HUES64 (cell line): ENCODE measurements at regions not wholly inside any gene's neighbourhood (a gene's known extent, or its start where the extent isn't known, plus 50 kb on each side); places are given as distances from the start of the nearest gene placed in this dataset.
"Not testable (repeated sequence)": the region's sequence is repeated elsewhere in the genome, so short reads cannot be mapped to it uniquely, and the experiment has no call there.

Source experiments
- H3K27ac ChIP-seq: 2 replicates; pipeline ENCODE4 v1.7.0; 2013; ENCODE audit warnings: low read depth, low read length, inconsistent platforms
- H3K27me3 ChIP-seq: 2 replicates; pipeline ENCODE4 v1.6.1; 2013; ENCODE audit warnings: mild to moderate bottlenecking, low read length; ENCODE audit not compliant: insufficient read depth
- H3K36me3 ChIP-seq: 2 replicates; pipeline ENCODE4 v1.6.1; 2013; ENCODE audit warnings: mild to moderate bottlenecking, low read length; ENCODE audit not compliant: insufficient read depth
- H3K4me1 ChIP-seq: 2 replicates; pipeline ENCODE4 v1.6.1; 2013; ENCODE audit warnings: mild to moderate bottlenecking, low read length, moderate library complexity; ENCODE audit not compliant: insufficient read depth
- H3K4me3 ChIP-seq: 2 replicates; pipeline ENCODE4 v1.5.1; 2013; ENCODE audit warnings: mild to moderate bottlenecking, low read length, moderate library complexity
- H3K9ac ChIP-seq: 2 replicates; pipeline ENCODE4 v1.6.1; 2013; ENCODE audit warnings: mild to moderate bottlenecking, low read depth, low read length
- H3K9me3 ChIP-seq: 2 replicates; pipeline ENCODE4 v1.6.1; 2013; ENCODE audit warnings: low read depth, low read length; ENCODE audit not compliant: insufficient read depth
- WGBS: fragments of 150-250, 120-280 bp; methylation state at CpG from one replicate; pipeline ENCODE4 v1.1.7; 2013; ENCODE audit warnings: missing lambda C conversion rate; 5-methylcytosine and 5-hydroxymethylcytosine counted together

DNA sequence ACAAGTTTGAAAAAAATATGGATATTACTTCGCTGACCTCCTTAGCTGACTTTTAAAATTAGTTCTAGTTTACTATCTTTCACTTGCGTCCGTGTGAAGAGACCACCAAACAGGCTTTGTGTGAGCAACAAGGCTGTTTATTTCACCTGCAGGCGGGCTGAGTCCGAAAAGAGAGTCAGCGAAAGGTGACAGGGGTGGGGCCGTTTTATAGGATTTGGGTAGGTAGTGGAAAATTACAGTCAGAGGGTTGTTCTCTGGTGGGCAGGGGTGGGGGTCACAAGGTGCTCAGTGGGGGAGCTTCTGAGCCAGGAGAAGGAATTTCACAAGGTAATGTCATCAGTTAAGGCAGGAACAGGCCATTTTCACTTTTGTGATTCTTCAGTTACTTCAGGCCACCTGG, 203.7 kb downstream of the POM121L12 start:
- H3K27ac ChIP-seq, H3K9me3 ChIP-seq, H3K9ac ChIP-seq, H3K4me3 ChIP-seq, H3K36me3 ChIP-seq, H3K27me3 ChIP-seq, H3K4me1 ChIP-seq: not testable (repeated sequence)
- WGBS = 64% methylated on average over 7 of the region's 7 CpGs

DNA sequence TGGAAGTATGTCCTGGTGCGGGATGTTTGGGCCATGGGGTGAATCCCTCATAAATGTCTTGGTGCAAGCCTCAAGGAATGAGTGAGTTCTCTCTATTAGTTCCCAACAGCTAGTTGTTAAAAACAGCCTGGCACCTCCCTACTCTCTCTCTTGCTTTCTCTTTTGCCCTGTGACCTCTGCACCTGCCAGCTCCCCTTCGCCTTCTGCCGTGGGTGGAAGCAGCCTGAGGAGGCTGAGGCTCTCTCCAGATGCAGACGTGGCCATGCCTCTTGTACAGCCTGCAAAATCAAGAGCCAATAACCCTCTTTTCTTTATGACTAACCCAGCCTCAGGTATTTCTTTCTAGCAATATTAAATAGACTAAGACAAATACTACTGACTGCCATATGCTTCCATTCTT, 210.3 kb downstream of the POM121L12 start:
- H3K27me3 ChIP-seq = no peaks in the 10 kb centered on the region
- WGBS = 81% methylated on average over 4 of the region's 4 CpGs

DNA sequence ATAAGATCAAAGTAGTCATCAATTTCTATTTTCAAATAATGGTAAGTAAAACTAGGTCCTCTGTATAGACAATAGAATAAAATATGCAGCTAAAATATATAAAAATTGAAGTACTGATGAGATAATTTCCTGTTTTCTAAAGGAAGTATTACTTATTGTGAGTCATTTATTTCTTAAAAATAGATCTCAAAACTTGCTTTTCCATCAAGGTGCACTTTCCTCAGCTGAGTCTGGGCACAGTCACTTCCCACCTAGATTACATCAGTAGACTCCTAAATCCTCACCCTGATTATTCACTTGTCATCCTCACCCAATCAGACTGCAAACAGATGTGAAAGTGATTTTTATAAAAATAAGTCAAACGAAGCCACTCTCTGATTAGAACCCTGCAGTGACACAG, 211.5 kb downstream of the POM121L12 start:
- Histone ChIP-seq H3K4me1 (peaks cover 11% of the 10 kb centered on the region), H3K27me3 (no peaks in the 10 kb centered on the region), H3K27ac (no peak overlapping the region), H3K9me3 (no peaks in the 10 kb centered on the region), H3K4me3 (no peak overlapping the region), H3K36me3 (no peaks in the 10 kb centered on the region), H3K9ac (no peak overlapping the region)
- WGBS = 92% methylated on average over 1 of the region's 1 CpG

More for the DNA sequence above, 210.3 kb downstream of the POM121L12 start:
- Histone ChIP-seq H3K9me3 (no peaks in the 10 kb centered on the region), H3K36me3 (no peaks in the 10 kb centered on the region), H3K9ac (no peak overlapping the region), H3K4me3 (no peak overlapping the region), H3K27ac (no peak overlapping the region), H3K4me1 (peaks cover 1% of the 10 kb centered on the region)

DNA sequence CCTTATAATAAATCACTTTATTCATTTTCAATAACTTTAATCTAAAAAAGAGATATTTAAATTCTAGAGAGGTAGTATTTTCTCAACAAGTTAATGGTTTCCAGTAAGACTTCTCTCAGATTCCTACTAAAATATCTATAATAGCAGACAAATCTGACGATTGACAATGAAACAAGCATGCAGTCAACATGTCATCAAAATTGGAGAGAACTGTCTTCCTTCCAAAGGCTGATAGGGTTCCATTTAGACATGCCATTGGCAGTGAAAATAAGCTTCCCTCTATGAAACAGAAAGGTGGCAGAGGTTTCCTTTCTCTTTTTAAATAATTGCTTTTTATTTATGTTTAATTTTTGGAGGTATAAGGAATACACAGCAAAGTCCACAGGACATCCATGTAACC, 217.1 kb downstream of the POM121L12 start:
- Histone ChIP-seq H3K27me3 (no peaks in the 10 kb centered on the region), H3K36me3 (no peaks in the 10 kb centered on the region), H3K4me1 (peaks cover 11% of the 10 kb centered on the region), H3K27ac (no peak overlapping the region), H3K9ac (no peak overlapping the region), H3K4me3 (no peak overlapping the region), H3K9me3 (peaks cover 15% of the 10 kb centered on the region)
- 59% methylated on average over 1 of the region's 1 CpG for WGBS

DNA sequence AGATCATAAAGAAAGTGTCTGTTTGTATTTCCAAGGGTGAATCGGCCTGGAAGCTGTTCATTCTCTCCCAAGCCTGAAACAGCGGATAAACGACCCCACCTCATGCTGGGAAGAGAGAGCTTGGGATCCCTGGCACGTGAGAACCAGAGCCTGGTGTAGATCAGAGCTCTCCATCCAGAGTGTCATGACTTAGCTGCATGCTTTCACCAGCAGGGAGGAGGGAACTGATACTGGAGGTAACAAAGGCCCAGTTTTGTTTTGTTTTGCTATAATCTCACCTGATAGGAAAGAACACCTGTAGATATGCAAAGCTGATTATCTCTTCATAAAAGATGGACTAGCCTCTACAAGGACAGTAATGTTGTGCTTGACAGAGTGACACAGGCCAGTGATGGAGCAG, 236.6 kb downstream of the POM121L12 start:
- Histone ChIP-seq H3K9ac (no peak overlapping the region), H3K27ac (no peak overlapping the region), H3K4me1 (no peaks in the 10 kb centered on the region), H3K27me3 (no peaks in the 10 kb centered on the region), H3K9me3 (no peaks in the 10 kb centered on the region), H3K36me3 (no peaks in the 10 kb centered on the region), H3K4me3 (no peak overlapping the region)
- WGBS = 72% methylated on average over 4 of the region's 4 CpGs

DNA sequence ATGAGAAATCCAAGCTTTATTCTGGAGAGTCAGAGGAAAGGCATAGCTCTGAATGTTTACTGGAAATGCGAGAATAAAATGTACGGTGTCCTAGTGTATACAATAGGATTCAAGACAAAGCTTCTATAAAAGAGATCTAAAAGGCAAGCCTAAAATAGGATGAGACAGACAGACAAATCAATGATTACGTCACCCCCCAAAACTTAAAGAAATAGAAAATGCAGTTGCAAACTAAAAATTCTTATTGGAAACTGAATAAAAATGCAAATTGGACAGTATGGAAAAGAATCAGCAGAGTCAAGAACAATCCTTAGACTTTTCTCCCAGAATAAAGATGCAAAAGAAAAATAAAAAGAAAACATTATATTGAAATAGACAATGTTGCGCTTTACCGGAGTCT, 245.9 kb downstream of the POM121L12 start:
- no peaks in the 10 kb centered on the region for H3K4me1 ChIP-seq
- no peaks in the 10 kb centered on the region for H3K27me3 ChIP-seq
- no peak overlapping the region for H3K9ac ChIP-seq
- no peak overlapping the region for H3K4me3 ChIP-seq
- WGBS = 78% methylated on average over 4 of the region's 5 CpGs
- H3K9me3 ChIP-seq = no peaks in the 10 kb centered on the region
- no peak overlapping the region for H3K27ac ChIP-seq
- H3K36me3 ChIP-seq = no peaks in the 10 kb centered on the region

DNA sequence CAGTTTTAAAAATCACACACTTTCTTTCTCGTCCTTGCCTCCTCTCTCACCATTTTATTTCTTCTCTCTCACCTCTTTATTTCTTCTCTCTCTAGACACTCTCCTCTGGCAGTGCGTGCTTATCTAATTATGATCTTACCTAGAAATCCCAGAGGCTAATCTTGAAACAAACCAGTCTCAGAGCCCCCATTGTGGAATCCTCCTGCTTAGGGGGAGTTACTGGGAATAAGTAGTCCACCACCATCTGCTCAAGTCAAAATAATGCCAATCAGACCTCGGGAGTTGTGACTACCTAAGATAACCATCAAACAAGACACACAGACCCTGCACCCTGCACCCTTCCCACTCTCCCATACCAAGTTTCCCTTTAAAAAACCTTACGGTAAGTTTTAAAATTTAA, 256.9 kb downstream of the POM121L12 start:
- Histone ChIP-seq H3K27me3 (no peaks in the 10 kb centered on the region), H3K27ac (no peak overlapping the region), H3K9ac (no peak overlapping the region), H3K4me3 (no peak overlapping the region), H3K9me3 (peaks cover 7% of the 10 kb centered on the region; the same call in 1 of the 2 replicates), H3K4me1 (no peaks in the 10 kb centered on the region), H3K36me3 (no peaks in the 10 kb centered on the region)
- 91% methylated on average over 4 of the region's 4 CpGs for WGBS

DNA sequence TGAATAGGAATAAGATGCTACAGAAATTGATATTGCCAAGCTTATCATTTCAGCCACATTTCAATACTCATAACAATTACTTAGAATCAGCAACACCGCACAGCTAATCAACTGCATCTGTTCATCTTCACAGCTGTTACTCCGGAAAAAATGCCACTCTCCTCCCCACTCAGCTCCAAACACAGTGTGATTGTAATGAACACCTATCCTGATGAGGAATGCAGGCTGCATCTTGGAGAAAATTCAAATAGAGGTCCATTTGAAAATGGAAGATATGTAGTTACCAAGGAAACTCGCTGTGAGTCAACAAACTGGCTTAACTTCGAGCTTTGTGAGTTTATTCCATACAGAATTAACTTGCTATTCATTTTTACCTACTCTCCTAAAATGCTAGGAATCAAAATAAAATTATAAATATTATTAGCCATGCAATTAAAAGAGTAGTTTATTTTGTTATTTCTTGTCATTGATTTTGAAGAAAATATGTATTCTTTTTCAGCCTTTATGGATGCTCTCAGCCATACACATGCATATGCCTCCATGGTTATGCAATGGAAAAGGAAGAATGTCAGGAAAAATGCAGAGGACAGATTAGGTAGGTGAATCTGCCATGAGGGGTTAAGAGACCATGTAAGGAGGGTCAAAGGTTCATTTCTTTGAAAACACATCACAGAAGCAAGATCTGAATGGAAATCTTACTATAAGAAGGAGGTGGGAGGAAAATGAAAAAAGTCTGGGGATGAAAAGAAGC, 267.2 kb downstream of the POM121L12 start:
- no peaks in the 10 kb centered on the region for H3K9me3 ChIP-seq
- WGBS = 87% methylated on average over 4 of the region's 4 CpGs
- no peak overlapping the region for H3K9ac ChIP-seq
- H3K27me3 ChIP-seq = no peaks in the 10 kb centered on the region
- H3K4me1 ChIP-seq = peaks cover 7% of the 10 kb centered on the region
- H3K36me3 ChIP-seq = no peaks in the 10 kb centered on the region
- no peak overlapping the region for H3K27ac ChIP-seq
- H3K4me3 ChIP-seq = no peak overlapping the region

DNA sequence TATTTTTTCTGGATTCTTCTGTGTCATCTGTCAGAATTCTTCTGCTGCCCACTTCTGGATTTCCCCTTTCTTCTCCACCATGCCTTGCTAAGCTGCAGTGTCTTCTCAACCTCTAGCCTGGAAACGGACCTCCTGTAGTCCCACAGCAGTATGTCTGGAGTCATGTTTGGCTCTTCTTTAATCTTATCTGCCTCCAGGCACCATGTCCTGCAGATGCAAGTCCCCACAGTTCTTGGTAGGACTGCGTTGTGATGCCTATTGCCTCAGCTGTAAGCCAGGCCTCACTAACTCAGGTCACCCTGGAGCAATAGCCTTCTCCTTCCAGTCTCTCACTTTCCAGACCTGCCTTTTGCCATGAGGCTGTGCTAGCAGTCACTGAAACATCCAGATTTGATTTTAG, 268.3 kb downstream of the POM121L12 start:
- Histone ChIP-seq H3K4me3 (no peak overlapping the region), H3K27me3 (no peaks in the 10 kb centered on the region), H3K4me1 (peaks cover 7% of the 10 kb centered on the region), H3K9ac (no peak overlapping the region), H3K9me3 (no peaks in the 10 kb centered on the region), H3K36me3 (no peaks in the 10 kb centered on the region), H3K27ac (no peak overlapping the region)
- WGBS = 86% methylated on average over 2 of the region's 2 CpGs

DNA sequence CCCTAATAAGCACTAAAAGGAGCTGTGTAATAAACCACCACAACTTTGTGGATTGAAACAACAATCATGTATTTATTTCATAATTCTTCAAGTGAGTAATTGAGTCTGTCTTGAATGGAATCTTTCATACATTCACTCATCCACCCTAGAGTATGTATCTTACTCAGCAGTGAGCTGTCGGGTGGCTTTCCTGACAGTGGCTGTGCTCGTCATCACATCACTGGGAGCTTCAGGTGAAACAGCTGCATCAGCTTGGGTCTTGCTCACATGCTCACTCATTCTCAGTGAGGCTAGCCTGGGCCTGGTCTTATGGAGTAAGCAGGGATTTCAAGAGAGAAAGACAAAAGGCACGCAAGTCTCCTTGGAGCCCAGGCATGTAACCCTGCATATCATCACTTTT, 271.4 kb downstream of the POM121L12 start:
- H3K27me3 ChIP-seq = no peaks in the 10 kb centered on the region
- no peaks in the 10 kb centered on the region for H3K9me3 ChIP-seq
- no peak overlapping the region for H3K9ac ChIP-seq
- 98% methylated on average over 3 of the region's 3 CpGs for WGBS
- H3K4me3 ChIP-seq = no peak overlapping the region
- peaks cover 7% of the 10 kb centered on the region for H3K4me1 ChIP-seq
- no peaks in the 10 kb centered on the region for H3K36me3 ChIP-seq
- H3K27ac ChIP-seq = no peak overlapping the region

DNA sequence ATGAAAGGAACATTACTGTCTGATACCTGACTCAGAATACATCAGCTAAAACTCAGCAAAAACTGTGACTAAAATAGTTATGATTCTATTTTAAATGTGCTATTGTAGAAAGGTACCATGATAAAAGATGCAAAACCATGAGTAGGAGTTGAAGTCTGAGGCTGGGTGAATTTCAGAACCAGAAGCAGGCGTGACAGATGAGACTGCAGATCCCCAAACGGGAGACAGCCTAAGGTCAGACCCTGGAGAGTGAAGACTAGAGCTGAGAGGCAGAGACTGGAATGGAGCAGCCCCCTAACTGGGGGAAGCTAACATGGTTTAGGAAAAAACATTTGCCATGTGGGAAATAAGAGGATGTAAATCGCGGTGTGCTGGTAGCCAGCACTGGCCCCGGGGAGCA, 275.8 kb downstream of the POM121L12 start:
- Histone ChIP-seq H3K27me3 (no peaks in the 10 kb centered on the region), H3K9me3 (no peaks in the 10 kb centered on the region)

DNA sequence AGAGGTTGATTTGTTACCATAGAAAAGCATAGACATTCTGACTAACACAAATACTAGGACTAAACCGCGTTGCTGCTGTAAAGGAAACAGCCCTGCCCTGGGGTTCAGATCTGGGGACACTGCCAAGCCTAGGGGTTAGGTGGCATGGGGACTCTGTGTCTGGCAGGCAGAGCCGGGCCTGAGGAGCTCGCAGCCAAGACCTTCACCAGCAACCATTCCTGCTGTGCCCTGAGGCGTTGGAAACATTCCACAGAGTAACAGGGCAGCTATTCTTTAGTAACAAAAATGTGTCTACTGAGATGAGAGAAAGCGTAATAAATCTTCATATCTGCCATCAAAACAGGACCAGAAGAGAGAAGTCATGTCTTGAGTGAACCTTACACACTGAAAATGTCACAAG, 280.5 kb downstream of the POM121L12 start:
- H3K36me3 ChIP-seq = no peaks in the 10 kb centered on the region
- no peaks in the 10 kb centered on the region for H3K9me3 ChIP-seq
- H3K27me3 ChIP-seq = no peaks in the 10 kb centered on the region
- no peak overlapping the region for H3K27ac ChIP-seq
- 95% methylated on average over 5 of the region's 6 CpGs for WGBS
- no peak overlapping the region for H3K4me3 ChIP-seq
- peaks cover 6% of the 10 kb centered on the region; the same call in 1 of the 2 replicates for H3K4me1 ChIP-seq
- no peak overlapping the region for H3K9ac ChIP-seq

More for the DNA sequence above, 275.8 kb downstream of the POM121L12 start:
- Histone ChIP-seq H3K4me1 (peaks cover 4% of the 10 kb centered on the region; the same call in 1 of the 2 replicates), H3K27ac (no peak overlapping the region), H3K36me3 (no peaks in the 10 kb centered on the region), H3K9ac (no peak overlapping the region), H3K4me3 (no peak overlapping the region)
- WGBS = 81% methylated on average over 5 of the region's 5 CpGs
